RWPE2 (cell line): ENCODE measurements at regions not wholly inside any gene's neighbourhood (a gene's known extent, or its start where the extent isn't known, plus 50 kb on each side); places are given as distances from the start of the nearest gene placed in this dataset.

ENCODE experiments used
- ATAC-seq: fragments of 200-7000 bp; cut with Tn5 transposase; 3 replicates; pipeline ENCODE4 v1.9.1; 2021; ENCODE audit warnings: low read depth
- DNase-seq: peaks from one replicate; pipeline ENCODE4 v3.0.0-alpha.2; 2020; ENCODE audit warnings: low spot score
- H3K27ac ChIP-seq: fragments of 450-650 bp; 2 replicates; pipeline ENCODE4 v1.5.1; 2017; ENCODE audit warnings: mild to moderate bottlenecking; ENCODE audit not compliant: poor library complexity, severe bottlenecking
- H3K27me3 ChIP-seq: fragments of 250-450 bp; sonication (Bioruptor Pico); 2 replicates; pipeline ENCODE4 v1.5.1; 2021; ENCODE audit warnings: mild to moderate bottlenecking, moderate library complexity; ENCODE audit not compliant: insufficient read depth, poor library complexity, severe bottlenecking
- H3K36me3 ChIP-seq: fragments of 250-450 bp; sonication (Bioruptor Pico); 2 replicates; pipeline ENCODE4 v1.5.1; 2020; ENCODE audit warnings: low read depth, mild to moderate bottlenecking, moderate library complexity
- H3K4me1 ChIP-seq: fragments of 250-450 bp; sonication (Bioruptor Pico); 2 replicates; pipeline ENCODE4 v1.5.1; 2021; ENCODE audit warnings: mild to moderate bottlenecking, moderate library complexity; ENCODE audit not compliant: insufficient read depth, poor library complexity, severe bottlenecking
- H3K4me3 ChIP-seq: fragments of 250-450 bp; sonication (Bioruptor Pico); 2 replicates; pipeline ENCODE4 v1.5.1; 2021; ENCODE audit warnings: mild to moderate bottlenecking, moderate library complexity; ENCODE audit not compliant: severe bottlenecking
- H3K9me3 ChIP-seq: fragments of 250-450 bp; sonication (Bioruptor Pico); 2 replicates; pipeline ENCODE4 v1.5.1; 2021; ENCODE audit warnings: mild to moderate bottlenecking, moderate library complexity; ENCODE audit not compliant: severe bottlenecking
- CTCF ChIP-seq: fragments of 450-650 bp; IDR thresholded peaks from one replicate; pipeline ENCODE4 v1.5.1; 2017; ENCODE audit warnings: mild to moderate bottlenecking, moderate library complexity; ENCODE audit not compliant: poor library complexity, severe bottlenecking

- TF ChIP-seq CTCF = no peak
- Histone ChIP-seq H3K27ac (no peak overlapping the region), H3K36me3 (peaks cover 50% of the 10 kb centered on the region), H3K27me3 (no peaks in the 10 kb centered on the region), H3K9me3 (no peaks in the 10 kb centered on the region), H3K4me3 (no peak overlapping the region), H3K4me1 (no peaks in the 10 kb centered on the region)
- no peak for ATAC-seq
- DNase-seq = no peak
Measured at GRCh38 chr11:17138562-17138961, 61.1 kb upstream of the RPS13 start.

DNA sequence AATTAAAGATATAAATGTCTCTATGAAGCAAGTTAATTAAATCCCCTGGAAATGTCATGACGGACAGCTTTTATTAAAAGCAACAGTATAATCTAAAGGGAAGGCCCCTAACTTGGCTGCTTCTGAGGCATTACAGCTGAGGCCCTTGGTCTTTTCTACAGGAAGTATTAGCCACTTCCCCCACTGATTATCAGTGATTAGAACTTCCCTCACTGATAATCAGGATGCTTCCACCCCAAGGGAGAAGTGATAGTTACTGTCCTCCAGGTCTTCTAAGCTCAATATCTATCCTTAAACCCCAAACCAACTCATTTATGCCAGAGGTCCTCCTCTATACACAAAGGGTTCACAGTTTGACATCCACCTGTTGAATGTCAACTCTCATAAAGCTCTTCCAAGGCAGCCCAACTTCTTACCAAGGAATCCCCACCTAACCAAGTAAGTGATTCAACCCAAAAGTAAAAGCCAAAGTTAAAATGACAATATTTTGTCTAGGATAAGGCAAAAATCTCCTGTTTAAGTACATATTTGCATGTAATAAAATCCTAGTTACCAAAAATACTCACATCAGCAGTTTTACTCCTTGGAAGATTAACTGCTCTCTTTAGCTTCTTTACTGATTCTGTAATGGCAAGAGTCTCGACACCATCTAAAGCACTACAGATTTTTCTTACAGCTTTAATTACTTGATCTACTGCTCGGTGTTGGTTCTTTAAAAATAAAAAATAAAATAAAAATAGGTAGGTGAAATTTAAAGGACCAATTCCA is 58.6 kb upstream of the RPS13 start:
- ATAC-seq (no peak), DNase-seq (no peak)
- TF ChIP-seq CTCF = no peak
- Histone ChIP-seq H3K4me1 (no peaks in the 10 kb centered on the region), H3K9me3 (no peaks in the 10 kb centered on the region), H3K27ac (no peak overlapping the region), H3K27me3 (no peaks in the 10 kb centered on the region), H3K36me3 (peaks cover 59% of the 10 kb centered on the region), H3K4me3 (no peak overlapping the region)

DNA sequence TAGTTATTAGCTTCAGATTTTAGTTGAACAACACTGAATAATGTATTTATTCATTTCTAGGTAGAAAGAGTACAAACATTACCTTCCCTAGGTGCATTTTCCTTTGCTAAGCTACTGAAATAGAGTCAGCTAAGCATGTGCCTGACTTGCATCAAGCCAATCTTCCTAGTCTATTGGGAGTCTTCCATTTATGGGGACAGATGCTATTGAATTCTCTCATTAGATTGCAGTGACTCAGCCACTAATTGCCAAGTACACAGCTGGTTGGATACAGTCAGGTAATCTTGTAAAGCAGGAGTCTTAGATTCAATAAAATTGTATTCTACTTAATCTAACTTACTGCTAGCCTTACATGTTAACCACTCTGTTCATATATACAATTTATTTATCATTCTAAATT is 55.2 kb upstream of the RPS13 start:
- Histone ChIP-seq H3K27me3 (no peaks in the 10 kb centered on the region), H3K27ac (no peak overlapping the region), H3K4me3 (no peak overlapping the region), H3K36me3 (peaks cover 74% of the 10 kb centered on the region), H3K9me3 (no peaks in the 10 kb centered on the region), H3K4me1 (no peaks in the 10 kb centered on the region)
- DNase-seq (no peak), ATAC-seq (no peak)
- no peak for TF ChIP-seq CTCF

DNA sequence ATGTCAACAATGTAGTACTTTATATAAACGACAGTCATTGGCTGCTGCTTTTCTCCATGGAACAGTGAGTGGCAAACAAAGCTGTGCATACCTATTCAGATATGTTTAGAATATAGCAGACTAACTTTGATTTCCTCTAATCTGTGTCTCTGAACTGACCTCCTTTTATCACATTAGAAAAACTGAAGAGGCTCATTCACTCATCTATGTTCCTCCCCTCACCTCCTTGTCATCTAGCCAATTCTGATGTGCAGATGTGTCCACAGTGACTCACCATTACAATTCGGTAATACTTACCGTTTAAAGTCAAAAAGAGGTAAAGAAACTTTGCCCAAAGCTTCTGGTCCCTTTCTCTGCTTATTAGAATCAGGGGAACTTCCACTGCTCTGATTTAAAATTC is 51.5 kb upstream of the RPS13 start:
- peaks cover 67% of the 10 kb centered on the region for H3K36me3 ChIP-seq
- no peaks in the 10 kb centered on the region for H3K9me3 ChIP-seq
- H3K4me1 ChIP-seq = no peaks in the 10 kb centered on the region
- H3K27me3 ChIP-seq = no peaks in the 10 kb centered on the region
- no peak overlapping the region for H3K27ac ChIP-seq
- no peak overlapping the region for H3K4me3 ChIP-seq
- TF ChIP-seq CTCF = no peak
- no peak for DNase-seq
- ATAC-seq = peak; percentile 67; the same call in 1 of the 3 replicates
